ENCODE measurements at regions not wholly inside any gene's neighbourhood (a gene's known extent, or its start where the extent isn't known, plus 50 kb on each side); places are given as distances from the start of the nearest gene placed in this dataset.
"Not testable (repeated sequence)": the region's sequence is repeated elsewhere in the genome, so short reads cannot be mapped to it uniquely, and the experiment has no call there.

- H3K27me3 ChIP-seq (ENCODE audit: control insufficient read depth, insufficient read depth, low read length); DNase-seq; H3K36me3 ChIP-seq (replicated peaks; ENCODE audit: control insufficient read depth, insufficient read depth, low read length); H3K4me3 ChIP-seq (ENCODE audit: insufficient read depth, low read depth, low read length): not testable (repeated sequence)
Observed at GRCh38 chr16:21537598-21537997, 61.8 kb upstream of the METTL9 start.

GRCh38 chr16:21539107-21539618 is 60.2 kb upstream of the METTL9 start:
- H3K36me3 ChIP-seq (replicated peaks; ENCODE audit: control insufficient read depth, insufficient read depth, low read length); H3K27me3 ChIP-seq (ENCODE audit: control insufficient read depth, insufficient read depth, low read length); DNase-seq; H3K4me3 ChIP-seq (ENCODE audit: insufficient read depth, low read depth, low read length): not testable (repeated sequence)

- not testable (repeated sequence) for DNase-seq; H3K27me3 ChIP-seq (ENCODE audit: control insufficient read depth, insufficient read depth, low read length); H3K36me3 ChIP-seq (replicated peaks; ENCODE audit: control insufficient read depth, insufficient read depth, low read length); H3K4me3 ChIP-seq (ENCODE audit: insufficient read depth, low read depth, low read length)
Observed at GRCh38 chr16:21540770-21541433, 58.5 kb upstream of the METTL9 start.

- not testable (repeated sequence) for DNase-seq; H3K4me3 ChIP-seq (ENCODE audit: insufficient read depth, low read depth, low read length); H3K27me3 ChIP-seq (ENCODE audit: control insufficient read depth, insufficient read depth, low read length); H3K36me3 ChIP-seq (replicated peaks; ENCODE audit: control insufficient read depth, insufficient read depth, low read length)
Observed at GRCh38 chr16:21541611-21542051, 57.7 kb upstream of the METTL9 start.

- H3K27me3 ChIP-seq (ENCODE audit: control insufficient read depth, insufficient read depth, low read length); H3K36me3 ChIP-seq (replicated peaks; ENCODE audit: control insufficient read depth, insufficient read depth, low read length); H3K4me3 ChIP-seq (ENCODE audit: insufficient read depth, low read depth, low read length); DNase-seq: not testable (repeated sequence)
Observed at GRCh38 chr16:21542075-21542474, 57.3 kb upstream of the METTL9 start.

GRCh38 chr16:21542491-21543124 is 56.8 kb upstream of the METTL9 start:
- not testable (repeated sequence) for DNase-seq; H3K4me3 ChIP-seq (ENCODE audit: insufficient read depth, low read depth, low read length); H3K27me3 ChIP-seq (ENCODE audit: control insufficient read depth, insufficient read depth, low read length)

GRCh38 chr16:21543151-21543836 is 56.1 kb upstream of the METTL9 start:
- DNase-seq; H3K27me3 ChIP-seq (ENCODE audit: control insufficient read depth, insufficient read depth, low read length); H3K36me3 ChIP-seq (replicated peaks; ENCODE audit: control insufficient read depth, insufficient read depth, low read length); H3K4me3 ChIP-seq (ENCODE audit: insufficient read depth, low read depth, low read length): not testable (repeated sequence)

More at GRCh38 chr16:21542491-21543124, 56.8 kb upstream of the METTL9 start:
- not testable (repeated sequence) for H3K36me3 ChIP-seq (replicated peaks; ENCODE audit: control insufficient read depth, insufficient read depth, low read length)

- H3K36me3 ChIP-seq (replicated peaks; ENCODE audit: control insufficient read depth, insufficient read depth, low read length); H3K27me3 ChIP-seq (ENCODE audit: control insufficient read depth, insufficient read depth, low read length); H3K4me3 ChIP-seq (ENCODE audit: insufficient read depth, low read depth, low read length): not testable (repeated sequence)
- DNase-seq, result peak; percentile 57
Observed at GRCh38 chr16:21545664-21546326, 53.6 kb upstream of the METTL9 start.

GRCh38 chr16:21549396-21549795 is 50.0 kb upstream of the METTL9 start:
- H3K4me3 ChIP-seq (ENCODE audit: insufficient read depth, low read depth, low read length); H3K27me3 ChIP-seq (ENCODE audit: control insufficient read depth, insufficient read depth, low read length); DNase-seq; H3K36me3 ChIP-seq (replicated peaks; ENCODE audit: control insufficient read depth, insufficient read depth, low read length): not testable (repeated sequence)
